BLaER1 (cell line): ENCODE measurements at regions not wholly inside any gene's neighbourhood (a gene's known extent, or its start where the extent isn't known, plus 50 kb on each side); places are given as distances from the start of the nearest gene placed in this dataset.
"Not testable (repeated sequence)": the region's sequence is repeated elsewhere in the genome, so short reads cannot be mapped to it uniquely, and the experiment has no call there.

ENCODE experiments used
- H3K27ac ChIP-seq: shearing (Covaris generic); formaldehyde crosslinking; 2 replicates; pipeline ENCODE4 v1.8.1; 2022
- H3K27me3 ChIP-seq: shearing (Covaris generic); formaldehyde crosslinking; 2 replicates; pipeline ENCODE4 v1.8.1; 2022
- H3K36me3 ChIP-seq: shearing (Covaris generic); formaldehyde crosslinking; 2 replicates; pipeline ENCODE4 v1.8.1; 2022
- H3K4me1 ChIP-seq: shearing (Covaris generic); formaldehyde crosslinking; 2 replicates; pipeline ENCODE4 v1.8.1; 2022
- H3K4me2 ChIP-seq: shearing (Covaris generic); formaldehyde crosslinking; 2 replicates; pipeline ENCODE4 v1.8.1; 2022
- H3K4me3 ChIP-seq: shearing (Covaris generic); formaldehyde crosslinking; 2 replicates; pipeline ENCODE4 v1.8.1; 2022
- H3K9ac ChIP-seq: shearing (Covaris generic); formaldehyde crosslinking; 2 replicates; pipeline ENCODE4 v1.8.1; 2022
- H3K9me3 ChIP-seq: shearing (Covaris generic); formaldehyde crosslinking; 2 replicates; pipeline ENCODE4 v1.8.1; 2022
- H4K20me1 ChIP-seq: shearing (Covaris generic); formaldehyde crosslinking; 2 replicates; pipeline ENCODE4 v1.8.1; 2022
- Cebpa-rat ChIP-seq: shearing (Covaris generic); IDR thresholded peaks from 2 replicates; pipeline ENCODE4 v1.8.1; 2022

GRCh38 chr13:54004026-54004699 lies 975.5 kb downstream of the OLFM4 start:
- no peak for TF ChIP-seq Cebpa-rat
- no peak overlapping the region for H3K27ac ChIP-seq
- H3K27me3 ChIP-seq: no peaks in the 10 kb centered on the region
- no peak overlapping the region for H3K4me2 ChIP-seq
- no peak overlapping the region for H3K9ac ChIP-seq
- H4K20me1 ChIP-seq: no peaks in the 10 kb centered on the region
- H3K4me3 ChIP-seq: no peak overlapping the region
- no peaks in the 10 kb centered on the region for H3K9me3 ChIP-seq
- no peaks in the 10 kb centered on the region for H3K4me1 ChIP-seq
- no peaks in the 10 kb centered on the region for H3K36me3 ChIP-seq

- H3K9me3 ChIP-seq: no peaks in the 10 kb centered on the region
- no peak overlapping the region for H3K4me3 ChIP-seq
- H3K4me1 ChIP-seq: no peaks in the 10 kb centered on the region
- no peaks in the 10 kb centered on the region for H3K27me3 ChIP-seq
- H4K20me1 ChIP-seq: no peaks in the 10 kb centered on the region
- TF ChIP-seq Cebpa-rat: no peak
- no peak overlapping the region for H3K9ac ChIP-seq
- H3K27ac ChIP-seq: no peak overlapping the region
- H3K4me2 ChIP-seq: no peak overlapping the region
- no peaks in the 10 kb centered on the region for H3K36me3 ChIP-seq
These were observed 987.9 kb downstream of the OLFM4 start for GRCh38 chr13:54016542-54016941.

GRCh38 chr13:54018485-54018884 lies 989.9 kb downstream of the OLFM4 start:
- H3K9me3 ChIP-seq: no peaks in the 10 kb centered on the region; the same call in 1 of the 2 replicates
- no peaks in the 10 kb centered on the region for H3K36me3 ChIP-seq
- H3K9ac ChIP-seq: no peak overlapping the region
- H3K4me1 ChIP-seq: peaks cover 9% of the 10 kb centered on the region
- no peak overlapping the region for H3K4me2 ChIP-seq
- no peak for TF ChIP-seq Cebpa-rat
- H3K4me3 ChIP-seq: no peak overlapping the region
- no peaks in the 10 kb centered on the region for H3K27me3 ChIP-seq
- H3K27ac ChIP-seq: no peak overlapping the region
- H4K20me1 ChIP-seq: no peaks in the 10 kb centered on the region

DNA sequence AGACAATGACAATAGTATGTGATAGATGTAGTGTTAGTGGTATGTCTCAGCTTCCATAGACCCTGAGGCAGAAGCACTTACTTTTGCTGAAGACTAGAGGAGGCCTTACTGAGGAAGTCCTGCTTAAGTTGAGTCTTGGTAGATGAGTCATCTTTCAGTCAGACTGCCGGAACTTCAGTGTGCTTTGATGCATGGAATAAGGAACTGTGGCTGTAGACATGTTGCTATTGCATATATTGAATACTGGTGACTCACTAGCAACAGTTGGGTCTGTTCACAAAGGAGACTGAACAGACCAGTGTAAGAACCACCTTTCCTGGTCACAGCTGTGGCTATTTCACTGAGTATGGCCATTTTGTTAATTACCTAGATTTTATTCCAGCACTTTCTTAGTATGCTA lies 1000.6 kb downstream of the OLFM4 start:
- Histone ChIP-seq H3K27me3 (no peaks in the 10 kb centered on the region), H3K9me3 (peaks cover 28% of the 10 kb centered on the region), H3K4me2 (peak overlapping the region; percentile 49), H4K20me1 (no peaks in the 10 kb centered on the region), H3K4me3 (no peak overlapping the region), H3K9ac (0 out of 2 replicates have a peak overlapping the region, but pooled peaks have one; percentile 37), H3K36me3 (no peaks in the 10 kb centered on the region), H3K27ac (peak overlapping the region; percentile 75), H3K4me1 (peaks cover 20% of the 10 kb centered on the region)
- TF ChIP-seq Cebpa-rat: no peak

DNA sequence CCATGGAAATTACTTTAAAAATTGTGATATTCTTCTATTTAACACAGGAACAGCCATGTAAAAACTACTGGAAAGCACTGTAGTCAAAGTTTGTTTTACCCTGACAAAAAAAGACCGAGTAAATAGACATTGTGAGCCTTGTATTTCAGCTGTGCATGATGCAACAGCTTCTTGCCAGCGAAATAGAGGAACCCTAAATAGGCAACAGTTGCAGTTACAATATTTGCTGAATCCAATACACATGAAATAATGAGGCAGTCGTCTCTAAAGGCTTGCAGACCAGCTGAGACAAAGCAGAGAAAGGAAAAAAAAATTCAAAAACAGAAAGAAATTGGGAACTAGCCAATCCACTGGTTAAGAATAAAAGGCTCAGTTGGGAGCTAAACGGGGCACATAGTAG lies 1001.1 kb downstream of the OLFM4 start:
- 0 out of 2 replicates have a peak, but pooled peaks have one; percentile 24 for TF ChIP-seq Cebpa-rat
- no peak overlapping the region for H3K4me3 ChIP-seq
- no peaks in the 10 kb centered on the region for H3K36me3 ChIP-seq
- H3K4me1 ChIP-seq: peaks cover 20% of the 10 kb centered on the region
- peak overlapping the region; percentile 75 for H3K27ac ChIP-seq
- no peaks in the 10 kb centered on the region for H3K27me3 ChIP-seq
- H4K20me1 ChIP-seq: no peaks in the 10 kb centered on the region
- H3K9me3 ChIP-seq: peaks cover 26% of the 10 kb centered on the region
- H3K9ac ChIP-seq: 0 out of 2 replicates have a peak overlapping the region, but pooled peaks have one; percentile 37
- H3K4me2 ChIP-seq: peak overlapping the region; percentile 49

DNA sequence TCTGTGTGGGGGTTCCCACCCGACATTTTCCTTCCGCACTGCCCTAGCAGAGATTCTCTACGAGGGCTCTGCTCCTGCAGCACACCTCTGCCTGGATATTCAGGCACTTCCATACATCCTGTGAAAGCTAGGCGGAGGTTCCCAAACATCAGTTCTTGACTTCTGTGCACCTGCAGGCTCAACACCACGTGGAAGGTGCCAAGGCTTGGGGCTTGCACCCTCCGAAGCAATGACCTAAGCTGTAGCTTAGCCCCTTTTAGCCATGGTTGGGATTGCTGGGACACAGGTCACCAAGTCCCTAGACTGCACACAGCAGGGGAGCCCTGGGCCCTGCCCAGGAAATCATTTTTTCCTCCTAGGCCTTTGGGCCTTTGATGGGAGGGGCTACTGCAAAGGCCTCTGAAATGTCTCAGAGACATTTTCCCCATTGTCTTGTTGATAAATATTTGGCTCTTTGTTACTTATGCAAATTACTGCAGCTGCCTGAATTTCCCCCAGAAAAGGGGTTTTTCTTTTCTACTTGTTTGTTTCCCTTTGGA lies 1004.8 kb downstream of the OLFM4 start:
- TF ChIP-seq Cebpa-rat: no peak
- Histone ChIP-seq H3K9ac (no peak overlapping the region), H3K27me3 (no peaks in the 10 kb centered on the region), H3K9me3 (peaks cover 14% of the 10 kb centered on the region), H3K27ac (no peak overlapping the region), H3K4me1 (peaks cover 20% of the 10 kb centered on the region), H3K4me2 (no peak overlapping the region), H3K36me3 (no peaks in the 10 kb centered on the region), H3K4me3 (no peak overlapping the region), H4K20me1 (no peaks in the 10 kb centered on the region)

DNA sequence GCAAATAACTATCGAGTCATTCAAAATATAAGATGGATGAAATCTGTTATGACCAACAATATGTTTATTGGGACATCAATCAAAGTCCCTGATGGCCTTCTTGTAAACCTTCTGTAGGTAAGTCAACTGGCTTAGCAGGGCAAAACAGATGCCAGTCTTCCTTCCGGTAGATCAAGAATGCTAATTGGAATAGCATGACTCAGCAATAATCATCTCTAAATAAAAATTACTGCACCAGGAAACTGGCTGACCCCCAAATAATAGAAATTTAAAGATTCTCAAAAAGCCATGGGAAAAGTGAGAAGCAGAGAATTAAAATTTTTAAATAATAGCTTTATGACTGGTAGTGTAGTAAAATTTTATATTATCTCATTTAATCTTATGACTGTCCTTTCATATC lies 1005.4 kb downstream of the OLFM4 start:
- Histone ChIP-seq H3K36me3 (no peaks in the 10 kb centered on the region), H3K4me3 (no peak overlapping the region), H3K9me3 (peaks cover 14% of the 10 kb centered on the region), H3K9ac (no peak overlapping the region), H3K4me1 (peaks cover 14% of the 10 kb centered on the region), H3K4me2 (no peak overlapping the region), H4K20me1 (no peaks in the 10 kb centered on the region), H3K27ac (no peak overlapping the region), H3K27me3 (no peaks in the 10 kb centered on the region)
- no peak for TF ChIP-seq Cebpa-rat

DNA sequence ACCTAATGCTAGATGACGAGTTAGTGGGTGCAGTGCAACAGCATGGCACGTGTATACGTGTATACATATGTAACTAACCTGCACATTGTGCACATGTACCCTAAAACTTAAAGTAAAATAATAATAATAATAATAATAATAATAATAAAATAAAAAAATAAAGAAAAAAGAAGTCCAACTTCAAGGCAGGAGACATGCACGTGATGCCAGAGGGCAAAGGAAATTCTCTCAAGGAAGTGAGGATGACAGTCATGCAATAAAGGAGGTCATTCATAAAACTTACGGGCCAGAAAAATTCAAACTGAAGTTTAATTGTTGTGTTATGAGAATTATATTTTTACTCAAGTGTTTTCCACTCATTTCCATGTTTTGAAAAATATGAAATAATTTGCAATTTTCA lies 1028.8 kb downstream of the OLFM4 start:
- not testable (repeated sequence) for H3K4me2 ChIP-seq, H3K4me1 ChIP-seq, H3K4me3 ChIP-seq, H3K9me3 ChIP-seq, H3K36me3 ChIP-seq, H3K9ac ChIP-seq, H4K20me1 ChIP-seq, H3K27ac ChIP-seq, H3K27me3 ChIP-seq

DNA sequence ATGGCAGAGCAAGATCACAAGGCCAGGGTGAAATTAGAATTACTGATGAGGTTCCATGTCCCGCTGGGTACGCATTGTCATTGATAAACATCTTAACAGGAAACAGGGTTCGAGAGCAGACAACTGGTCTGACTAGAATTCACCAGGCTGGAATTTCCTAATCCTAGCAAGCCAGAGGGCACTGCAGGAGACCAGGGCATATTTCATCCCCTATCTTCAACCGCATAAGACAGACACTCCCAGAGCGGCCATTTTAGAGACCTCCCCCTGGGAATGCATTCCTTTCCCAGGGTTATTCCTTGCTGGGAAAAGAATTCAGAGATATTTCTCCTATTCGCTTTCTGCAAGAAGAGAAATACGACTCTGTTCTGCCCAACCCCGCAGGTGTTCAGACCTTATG lies 1041.3 kb downstream of the OLFM4 start:
- not testable (repeated sequence) for H3K27ac ChIP-seq, H3K36me3 ChIP-seq, H3K9ac ChIP-seq, H4K20me1 ChIP-seq, H3K4me1 ChIP-seq, H3K4me3 ChIP-seq, H3K27me3 ChIP-seq, H3K4me2 ChIP-seq
- H3K9me3 ChIP-seq: peaks cover 11% of the 10 kb centered on the region

- no peaks in the 10 kb centered on the region for H4K20me1 ChIP-seq
- no peak overlapping the region for H3K9ac ChIP-seq
- no peak for TF ChIP-seq Cebpa-rat
- H3K27me3 ChIP-seq: no peaks in the 10 kb centered on the region
- H3K36me3 ChIP-seq: no peaks in the 10 kb centered on the region
- no peaks in the 10 kb centered on the region; the same call in 1 of the 2 replicates for H3K9me3 ChIP-seq
- no peak overlapping the region for H3K27ac ChIP-seq
- no peak overlapping the region for H3K4me3 ChIP-seq
- no peaks in the 10 kb centered on the region for H3K4me1 ChIP-seq
- H3K4me2 ChIP-seq: no peak overlapping the region
These were observed 1049.0 kb downstream of the OLFM4 start for GRCh38 chr13:54077569-54077968.
